Heart left ventricle (tissue), 13 donors: ENCODE measurements at regions not wholly inside any gene's neighbourhood (a gene's known extent, or its start where the extent isn't known, plus 50 kb on each side); places are given as distances from the start of the nearest gene placed in this dataset.

Experiments used
- POLR2A ChIP-seq, 2 donors: fragments of 450-650 bp; IDR thresholded peaks; one replicate each; pipeline ENCODE4 v1.6.1; 2017; ENCODE audit warnings: antibody characterized with exemption in 2 of 2, mild to moderate bottlenecking in 2 of 2, moderate library complexity in 2 of 2
- TF ChIP-seq, protein P1 (sequence below), 12 donors: fragments of 200-600 bp; sonication (generic) in 4 of 12; IDR thresholded peaks; one replicate each; pipeline versions ENCODE4 v1.5.0 to v1.8.0; 2018 to 2022; ENCODE audit warnings: antibody characterized with exemption in 12 of 12, mild to moderate bottlenecking in 5 of 12
- donor health status: ischemic (EF 13 %, LVEDD 7.1; RV severe dilation, severe dysfunction).
- donor health status: DM: no; HTN: yes; CAD: no.
- donor health status: DM: no; HTN: no; CAD: no.
- donor health status: ischemic (EF 25% LVEDD 6.9; RV normal size, moderate dysfunction).
- donor health status: ischemic (EF 25% LVEDD 5.7; RV mildly dilated, moderate dysfunction).
- donor health status: ischemic (EF 35%, LVEDD 5.7; RV mildly dilated, moderate dysfunction).
- donor health status: nonischemic (EF 11% LVEDD 7.7; RV severe dilation, severe dysfunction).
- donor health status: DM: yes; HTN: yes; CAD: no.
- donor health status: PGD.
- donor health status: ischemic (EF 29% LVEDD 5.4; RV normal size, mild dysfunction).
- donor health status: nonischemic (EF 23%, LVEDD 6.1; RV moderate dilation, normal function).

DNA sequence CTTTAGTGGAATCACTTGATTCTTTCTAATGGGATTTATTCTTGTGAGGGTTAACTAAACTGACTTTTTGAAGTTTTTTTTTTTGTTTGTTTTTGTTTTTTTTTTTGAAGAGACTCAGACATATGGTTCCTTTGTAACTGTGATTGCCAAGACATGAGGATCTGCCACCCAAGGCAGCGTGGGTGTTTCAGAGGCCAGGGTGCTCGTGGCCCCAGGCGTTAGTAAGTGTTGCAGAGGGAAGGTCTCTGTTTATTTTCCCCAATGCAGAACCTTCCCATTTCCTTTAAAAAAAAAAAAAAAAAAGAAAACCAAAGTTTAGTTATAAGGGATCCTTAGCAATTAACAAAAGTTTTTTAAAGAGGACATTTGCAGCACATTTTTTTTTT is 94.8 kb downstream of the CTTN start:
- TF ChIP-seq, protein P1, sequence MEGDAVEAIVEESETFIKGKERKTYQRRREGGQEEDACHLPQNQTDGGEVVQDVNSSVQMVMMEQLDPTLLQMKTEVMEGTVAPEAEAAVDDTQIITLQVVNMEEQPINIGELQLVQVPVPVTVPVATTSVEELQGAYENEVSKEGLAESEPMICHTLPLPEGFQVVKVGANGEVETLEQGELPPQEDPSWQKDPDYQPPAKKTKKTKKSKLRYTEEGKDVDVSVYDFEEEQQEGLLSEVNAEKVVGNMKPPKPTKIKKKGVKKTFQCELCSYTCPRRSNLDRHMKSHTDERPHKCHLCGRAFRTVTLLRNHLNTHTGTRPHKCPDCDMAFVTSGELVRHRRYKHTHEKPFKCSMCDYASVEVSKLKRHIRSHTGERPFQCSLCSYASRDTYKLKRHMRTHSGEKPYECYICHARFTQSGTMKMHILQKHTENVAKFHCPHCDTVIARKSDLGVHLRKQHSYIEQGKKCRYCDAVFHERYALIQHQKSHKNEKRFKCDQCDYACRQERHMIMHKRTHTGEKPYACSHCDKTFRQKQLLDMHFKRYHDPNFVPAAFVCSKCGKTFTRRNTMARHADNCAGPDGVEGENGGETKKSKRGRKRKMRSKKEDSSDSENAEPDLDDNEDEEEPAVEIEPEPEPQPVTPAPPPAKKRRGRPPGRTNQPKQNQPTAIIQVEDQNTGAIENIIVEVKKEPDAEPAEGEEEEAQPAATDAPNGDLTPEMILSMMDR (IDR thresholded peaks at IDR 0.05), result no peak
- no peak for TF ChIP-seq POLR2A (IDR thresholded peaks at IDR 0.05)
